ENCODE measurements at regions not wholly inside any gene's neighbourhood (a gene's known extent, or its start where the extent isn't known, plus 50 kb on each side); places are given as distances from the start of the nearest gene placed in this dataset.

DNA sequence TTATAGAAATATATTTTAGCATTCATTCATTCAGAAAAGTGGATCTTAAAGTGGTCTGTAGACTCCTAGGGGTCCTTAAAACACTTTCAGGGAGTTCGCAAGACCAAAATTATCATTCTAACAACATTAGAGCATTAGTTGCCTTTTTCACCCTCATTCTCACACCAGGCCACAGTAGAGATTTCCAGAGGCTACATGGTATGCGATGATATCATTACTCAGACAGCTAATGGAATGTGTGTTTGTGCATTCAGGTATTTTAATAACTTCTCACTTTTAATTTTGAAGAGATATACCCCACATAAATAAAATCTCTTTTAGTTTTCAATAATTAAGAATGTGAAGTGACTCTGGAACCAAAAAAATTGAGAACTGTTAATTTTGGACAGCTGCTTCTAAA is 206.9 kb downstream of the NSUN3 start:
- DNase-seq = no peak

DNA sequence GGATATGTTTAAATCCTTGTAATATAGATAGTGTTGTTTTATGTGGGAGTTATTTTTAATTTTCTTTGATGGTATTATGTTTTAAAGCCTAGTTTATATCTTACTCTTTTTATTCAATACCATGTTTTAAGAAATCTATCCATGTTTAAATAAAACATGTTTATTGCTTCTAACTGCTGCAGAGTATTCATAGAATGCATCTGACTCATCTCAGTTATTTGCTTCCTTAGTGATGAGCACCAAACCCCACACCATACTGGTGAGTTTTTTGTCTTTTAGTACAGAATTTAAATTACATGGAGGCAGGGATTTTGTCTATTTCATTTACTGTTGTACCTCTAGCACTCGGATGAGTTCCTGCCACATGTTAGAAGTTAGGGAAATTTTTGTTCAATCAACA is 209.2 kb downstream of the NSUN3 start:
- DNase-seq = no peak

DNA sequence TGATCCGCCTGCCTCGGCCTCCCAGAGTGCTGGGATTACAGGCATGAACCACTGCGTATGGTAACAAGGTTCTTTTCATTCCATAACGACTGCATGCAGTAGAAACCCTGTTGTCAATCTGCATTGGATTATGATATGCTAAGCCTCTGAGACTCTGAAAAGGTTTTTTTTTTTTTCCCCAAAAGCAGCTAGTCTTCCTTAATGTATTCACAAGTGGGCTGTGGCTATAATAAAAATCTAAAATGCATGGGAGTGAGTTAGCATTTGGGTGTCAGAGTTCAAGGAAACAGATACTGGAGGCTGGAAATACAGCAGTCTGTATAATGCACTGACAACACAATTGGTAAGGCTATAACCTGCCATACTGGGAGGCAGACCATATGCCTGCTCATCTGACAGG is 218.1 kb downstream of the NSUN3 start:
- DNase-seq = no peak

DNA sequence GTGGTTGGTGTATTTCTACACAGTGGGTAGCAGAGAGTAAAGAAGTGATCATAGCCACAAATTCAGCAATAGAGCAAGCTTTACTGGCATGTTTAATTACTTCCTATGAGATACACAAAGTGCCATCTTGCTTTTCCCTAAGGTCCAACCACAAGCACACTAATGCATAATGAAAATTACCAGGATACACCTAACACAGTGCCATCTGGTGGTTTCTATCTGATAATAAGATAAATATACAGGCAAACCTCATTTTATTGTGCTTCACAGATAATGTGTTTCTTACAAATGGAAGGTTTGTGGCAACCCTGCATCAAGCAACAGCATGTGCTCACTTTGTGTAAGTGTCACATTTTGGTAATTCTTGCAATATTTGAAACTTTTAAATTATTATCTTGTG is 223.0 kb downstream of the NSUN3 start:
- no peak for DNase-seq

DNA sequence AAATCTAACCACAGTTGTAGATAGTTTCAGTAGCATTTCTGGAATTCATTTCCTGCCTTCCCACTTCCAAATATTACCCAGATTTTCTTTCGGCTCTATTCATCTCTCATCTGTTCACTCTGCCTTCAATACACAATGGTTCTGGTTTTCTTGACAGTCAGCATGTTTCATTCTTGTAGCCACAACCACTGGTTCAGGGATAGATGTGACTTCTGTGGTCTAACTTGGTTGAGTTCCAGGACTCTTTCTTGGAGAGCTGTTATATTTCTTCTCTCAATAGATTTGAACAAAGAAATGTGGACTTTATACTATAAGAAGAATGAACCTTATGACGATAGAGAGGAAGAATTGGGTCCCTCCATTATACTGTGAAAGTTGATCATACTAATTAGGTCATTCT is 228.8 kb downstream of the NSUN3 start:
- DNase-seq = no peak

DNA sequence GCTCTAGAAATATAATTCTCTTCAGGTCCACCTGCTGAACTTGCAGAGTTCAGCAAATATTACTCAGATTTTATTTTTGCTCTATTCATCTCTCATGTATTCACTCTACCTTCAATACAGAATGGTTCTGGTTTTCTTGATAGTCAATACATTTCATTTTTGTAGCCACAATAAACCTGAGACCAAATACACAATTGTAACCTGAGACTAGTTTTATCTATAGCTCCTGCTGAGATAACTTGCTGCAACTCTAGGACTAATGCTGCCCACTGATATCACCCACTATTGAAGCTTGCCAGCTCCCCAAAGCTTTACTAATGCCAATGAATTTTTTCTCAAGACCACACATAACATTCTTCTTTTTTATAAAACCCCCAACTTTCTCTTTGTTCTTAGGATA is 229.3 kb downstream of the NSUN3 start:
- DNase-seq = no peak

DNA sequence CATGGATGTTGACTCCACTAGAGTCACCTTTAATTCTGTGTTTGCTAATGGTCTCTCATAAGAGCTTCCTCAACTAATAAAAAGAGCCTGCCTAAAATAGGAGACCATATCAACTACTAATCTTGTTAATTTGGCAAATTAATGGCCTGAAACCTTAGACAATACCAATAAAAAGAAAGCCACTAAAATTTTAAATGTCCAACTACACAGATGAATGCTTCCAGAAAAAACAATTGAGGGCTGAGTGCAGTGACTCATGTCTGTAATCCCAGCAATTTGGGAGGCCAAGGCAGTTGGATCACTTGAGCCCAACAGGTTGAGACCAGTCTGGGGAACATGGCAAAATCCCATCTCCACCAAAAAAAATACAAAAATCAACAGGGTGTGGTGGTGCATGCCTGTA is 230.9 kb downstream of the NSUN3 start:
- DNase-seq = no peak

DNA sequence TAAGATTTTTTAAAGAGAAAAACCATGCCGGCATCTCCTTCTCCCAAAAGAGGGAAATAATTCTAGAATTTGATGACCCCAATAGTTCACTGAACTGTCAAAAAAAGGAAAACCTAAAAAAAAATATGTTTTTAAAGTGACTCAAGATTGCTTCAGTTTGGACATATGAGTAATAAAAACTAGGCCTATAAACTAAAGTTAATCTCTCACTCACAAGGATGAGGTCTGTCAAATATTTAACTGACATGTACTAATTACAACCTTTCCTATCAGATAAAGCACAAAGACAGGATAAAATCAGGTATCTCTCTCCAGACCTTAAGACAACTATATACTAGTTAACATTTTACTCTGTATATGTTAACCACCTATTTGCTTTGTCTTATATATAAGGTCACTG is 231.9 kb downstream of the NSUN3 start:
- DNase-seq = no peak

DNA sequence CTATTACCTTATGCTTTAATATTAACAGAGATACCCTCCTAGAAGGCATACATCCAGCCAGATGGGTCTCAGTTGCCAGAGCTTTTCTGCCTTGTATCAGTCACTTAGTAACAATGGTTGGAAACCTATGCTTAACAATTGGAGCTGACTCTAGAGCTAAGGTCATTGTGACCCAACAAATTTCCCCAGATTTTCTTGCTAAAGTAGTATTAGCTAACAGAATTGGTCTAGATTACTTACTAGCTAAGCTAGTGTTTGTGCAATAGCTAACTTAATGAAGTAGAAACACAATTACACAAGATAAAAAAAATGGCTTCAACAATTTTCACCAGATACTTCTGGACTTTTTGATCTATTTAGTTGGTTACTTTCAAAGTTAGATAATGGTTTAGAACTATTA is 236.9 kb downstream of the NSUN3 start:
- DNase-seq = no peak

DNA sequence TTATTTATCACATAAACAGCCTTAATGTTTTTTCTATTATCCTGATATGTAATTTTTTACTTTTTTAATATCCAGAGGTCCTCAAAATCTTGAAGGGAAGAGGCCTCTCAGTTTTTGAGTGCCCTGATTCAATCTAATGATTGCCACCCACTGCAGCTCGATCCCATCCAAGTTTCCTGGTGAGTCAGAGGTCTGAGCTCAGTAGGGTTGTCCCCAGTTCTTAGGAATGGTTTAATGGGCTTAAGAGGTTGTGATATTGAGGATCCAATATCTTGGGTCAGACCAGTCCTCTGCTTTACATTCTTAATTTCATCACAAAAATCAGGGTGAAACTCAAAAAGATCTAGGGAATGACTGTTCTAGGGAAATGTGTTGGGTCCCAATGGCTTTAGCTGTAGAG is 238.5 kb downstream of the NSUN3 start:
- DNase-seq = no peak

DNA sequence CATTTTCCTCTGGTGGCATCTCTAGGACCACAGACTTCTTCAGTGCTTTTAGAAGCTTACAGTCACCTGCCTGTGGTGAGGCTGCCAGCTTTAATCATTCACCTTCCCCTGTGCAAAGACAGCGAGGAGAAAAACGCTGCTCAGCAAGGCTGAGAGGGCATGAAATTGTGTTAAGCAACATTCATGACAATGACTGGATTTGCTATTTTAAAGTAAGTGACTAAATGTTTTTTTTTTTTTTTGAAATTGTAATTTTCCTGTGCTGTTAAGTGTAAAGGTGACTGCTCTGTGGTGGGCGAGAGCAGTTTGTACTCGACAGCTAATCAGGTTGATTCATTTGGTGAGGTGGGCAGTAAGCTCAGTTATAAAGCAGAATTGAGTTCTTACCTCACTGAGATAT is 240.4 kb downstream of the NSUN3 start:
- no peak for DNase-seq

DNA sequence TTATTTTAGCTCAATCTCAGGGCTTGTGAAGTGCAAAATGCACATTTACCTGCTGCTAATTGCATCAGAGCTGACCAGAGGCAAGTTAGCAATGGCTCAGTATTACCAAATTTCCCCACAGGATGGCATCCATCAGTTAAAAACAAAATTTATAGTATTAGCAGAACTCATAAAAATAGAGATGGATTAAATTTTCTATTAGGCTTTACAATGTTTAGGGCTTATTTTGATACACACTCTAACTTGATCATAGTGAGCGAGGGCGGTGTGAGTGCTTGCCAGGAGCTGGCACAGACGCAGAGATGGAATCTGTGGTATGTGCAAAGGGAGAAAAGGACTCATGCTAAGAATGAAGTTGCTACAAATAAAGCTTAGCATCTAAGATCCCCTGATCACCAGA is 241.0 kb downstream of the NSUN3 start:
- no peak for DNase-seq

DNA sequence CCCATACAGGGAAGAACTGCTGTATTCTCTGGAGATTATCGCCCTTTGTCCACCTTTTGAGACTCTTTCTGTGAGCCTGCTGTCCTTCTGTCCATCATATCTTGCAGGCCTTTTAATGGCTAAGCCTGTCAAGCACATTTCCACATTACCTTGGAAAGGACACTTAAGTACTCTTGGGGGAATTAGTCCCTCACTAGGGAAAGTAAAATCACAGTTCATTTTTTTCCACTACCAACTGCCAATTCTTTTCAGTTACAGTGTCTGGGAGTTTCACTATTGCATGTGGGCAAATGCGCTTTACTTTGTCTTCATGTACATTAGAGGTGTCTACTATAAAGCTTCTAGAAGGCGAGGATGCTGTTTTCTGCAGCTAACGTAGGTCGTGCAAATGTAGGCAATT is 242.1 kb downstream of the NSUN3 start:
- DNase-seq = no peak

DNA sequence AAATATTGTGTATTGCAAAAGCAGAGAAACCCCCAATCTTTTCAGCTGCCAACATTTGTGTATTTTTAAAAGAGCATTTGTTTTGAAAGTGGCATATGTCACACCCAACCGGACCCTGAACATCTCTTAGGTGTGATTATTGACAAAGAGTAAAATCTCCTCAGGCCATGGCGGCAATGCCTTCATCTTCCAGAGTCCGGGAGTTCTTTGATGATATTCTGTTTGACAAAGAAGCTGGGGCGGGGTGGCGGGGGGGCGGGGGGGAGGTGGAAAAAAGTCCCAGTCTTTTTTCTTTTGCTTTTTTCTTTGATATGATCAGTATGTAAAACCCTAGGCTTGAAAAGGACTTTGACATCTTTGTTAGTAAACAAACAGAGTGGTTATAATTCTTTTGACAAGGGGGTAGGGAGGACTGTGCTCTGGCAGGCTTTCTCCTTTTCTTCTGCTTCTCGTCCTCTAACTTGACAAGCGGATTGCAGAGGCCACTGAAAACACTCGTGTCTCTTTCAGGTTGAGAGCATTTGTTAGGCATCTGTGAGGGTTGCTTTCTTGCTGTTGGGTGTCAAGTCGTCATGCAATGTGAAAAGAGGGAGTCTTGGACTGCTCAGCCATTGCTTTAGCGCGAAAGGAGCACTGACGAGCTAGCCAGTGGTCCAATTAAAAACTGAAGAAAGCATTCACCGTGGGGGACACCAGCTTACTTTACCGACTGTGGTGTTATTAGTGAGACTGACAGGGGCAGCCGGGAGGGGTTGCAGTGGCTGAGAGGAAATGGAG is 243.2 kb downstream of the NSUN3 start:
- DNase-seq = no peak

DNA sequence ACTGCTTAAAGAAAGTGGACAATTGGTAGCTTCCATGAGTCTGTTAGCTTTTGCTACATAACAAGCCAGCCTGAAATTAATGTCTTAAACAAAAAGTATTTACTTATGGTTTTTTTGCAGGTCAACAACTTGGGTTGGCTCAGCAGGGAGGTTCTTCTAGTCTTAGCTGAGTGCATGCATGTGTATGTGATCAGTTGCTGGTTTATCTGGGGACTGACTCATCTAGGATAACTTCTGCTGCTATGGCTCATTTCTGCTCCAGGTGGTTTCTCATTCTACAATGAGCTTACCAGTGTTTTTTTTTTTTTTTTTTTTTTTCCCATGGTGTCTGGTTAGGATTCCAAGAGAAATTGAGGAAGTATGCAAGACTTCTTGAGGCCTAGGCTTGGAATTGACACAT is 244.7 kb downstream of the NSUN3 start:
- DNase-seq = no peak

DNA sequence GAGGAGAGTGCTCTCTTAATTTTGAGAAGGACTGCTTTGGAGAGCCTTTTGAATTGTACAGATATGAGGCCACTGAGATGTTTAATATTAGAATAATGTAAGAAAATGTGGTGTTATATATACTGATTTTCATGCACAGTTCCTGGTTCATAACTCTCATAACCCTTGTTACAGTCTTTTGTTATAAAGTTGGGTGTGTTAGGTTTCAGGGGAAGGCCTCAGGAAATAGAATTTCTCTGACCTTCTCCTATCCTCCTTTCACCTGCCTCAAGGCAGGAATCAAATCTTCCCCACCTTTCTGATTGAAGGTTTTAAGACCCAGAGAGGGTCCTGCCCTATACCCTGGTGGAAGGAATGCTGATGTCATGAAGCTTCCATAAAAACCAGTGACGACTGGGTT is 245.9 kb downstream of the NSUN3 start:
- DNase-seq = no peak

DNA sequence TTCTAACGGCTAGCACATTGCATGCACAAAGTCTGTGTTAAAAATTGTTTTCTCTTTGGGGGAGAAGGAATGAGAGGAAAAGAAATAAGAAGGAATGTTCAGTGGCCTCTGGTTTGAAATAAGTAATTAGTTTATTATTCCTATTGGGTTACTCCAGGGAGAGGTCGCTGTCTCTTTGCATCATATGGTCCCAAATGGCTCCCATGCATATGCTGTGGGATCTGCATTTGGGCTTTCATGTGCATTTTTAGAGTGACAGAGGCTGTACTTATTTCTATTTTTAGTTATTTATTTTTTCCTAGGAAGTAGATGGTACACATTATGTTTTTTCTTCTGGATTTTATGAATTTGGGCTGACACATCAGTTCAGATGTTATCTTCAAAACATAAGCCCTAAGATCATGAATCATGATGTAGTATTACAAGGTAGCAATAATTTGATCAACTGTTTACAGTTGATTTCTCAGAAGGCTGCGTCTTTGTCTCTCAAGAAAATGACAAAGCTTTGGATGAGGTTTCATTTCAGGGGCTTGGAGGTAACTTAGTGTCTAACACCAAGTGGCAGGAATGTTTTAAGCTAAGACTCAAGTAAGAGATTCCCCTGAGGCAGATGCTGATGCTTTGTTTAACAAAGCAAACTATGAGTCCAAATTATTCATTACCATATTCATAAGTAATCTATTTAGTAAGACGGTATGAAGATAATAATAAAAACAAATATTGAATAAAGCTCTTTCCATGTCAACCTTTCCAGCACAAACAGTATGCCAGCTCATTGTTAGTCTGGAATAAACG is 247.7 kb downstream of the NSUN3 start:
- no peak for DNase-seq

DNA sequence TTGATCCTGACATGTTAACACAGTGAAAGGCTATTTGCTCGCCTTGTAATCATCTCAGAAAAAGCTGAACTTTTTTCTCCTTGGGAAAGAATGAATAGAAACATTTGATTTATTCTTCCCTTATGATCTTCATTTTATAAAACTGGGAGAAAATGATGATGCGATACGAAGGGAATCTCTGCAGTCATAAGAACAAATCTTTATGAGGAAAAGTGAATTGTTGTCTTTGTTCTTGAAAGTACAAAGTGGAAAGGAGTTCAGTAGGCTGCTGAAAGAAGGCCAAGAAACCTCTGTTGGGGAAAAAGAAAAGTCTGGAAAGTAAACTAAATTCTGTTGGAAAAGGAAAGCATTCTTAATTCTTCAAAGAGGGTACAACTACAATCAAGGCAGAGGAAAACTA is 248.8 kb downstream of the NSUN3 start:
- DNase-seq = no peak

DNA sequence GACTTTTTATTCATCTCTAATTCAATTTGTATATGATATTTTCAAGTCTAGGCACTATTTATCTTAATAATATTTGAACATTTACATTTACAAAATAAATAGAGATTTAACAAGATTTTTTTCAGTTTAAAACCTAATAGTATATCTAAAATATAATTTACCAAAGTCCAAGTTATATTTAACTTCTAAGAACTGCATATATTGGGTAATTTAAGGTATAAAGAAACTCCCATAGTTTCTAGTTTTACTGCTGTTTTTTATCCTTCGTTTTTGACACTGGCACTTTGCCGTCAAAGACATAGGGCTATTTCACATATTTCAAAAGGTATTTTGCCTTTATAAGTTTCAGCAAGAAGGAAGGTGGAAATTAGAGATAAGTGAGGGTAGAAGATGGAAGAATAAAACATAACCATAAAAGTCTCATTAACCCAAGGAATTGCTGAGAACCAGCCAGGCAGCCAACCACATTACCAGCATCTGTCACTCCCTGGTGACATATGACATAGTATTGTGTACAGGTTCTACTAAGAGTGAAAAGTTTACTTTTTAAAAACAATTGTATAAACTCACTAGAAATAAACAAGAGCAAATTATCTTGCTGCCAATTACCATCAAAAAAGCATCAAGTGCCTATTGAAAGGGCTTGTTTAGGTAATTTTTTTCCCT is 251.5 kb downstream of the NSUN3 start:
- no peak for DNase-seq

DNA sequence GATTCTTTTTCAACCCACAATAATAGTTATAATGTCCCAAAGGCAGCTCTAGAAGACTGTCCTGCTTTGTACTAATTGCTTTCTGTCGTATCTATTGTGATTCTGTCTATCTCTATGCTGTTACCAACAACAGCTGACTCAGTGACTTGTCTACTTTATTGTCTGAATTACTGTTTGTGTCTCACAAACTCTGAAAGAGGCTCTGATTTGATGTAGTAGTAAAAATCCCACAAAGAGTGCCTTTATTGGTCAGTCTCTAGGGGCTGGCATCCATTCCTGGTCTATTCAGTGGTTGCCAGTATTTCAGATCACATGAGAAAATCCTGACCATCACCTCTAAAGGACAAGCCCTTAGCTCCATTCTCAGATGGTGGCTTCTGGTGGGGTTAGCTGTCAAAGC is 254.2 kb downstream of the NSUN3 start:
- DNase-seq = no peak

DNA sequence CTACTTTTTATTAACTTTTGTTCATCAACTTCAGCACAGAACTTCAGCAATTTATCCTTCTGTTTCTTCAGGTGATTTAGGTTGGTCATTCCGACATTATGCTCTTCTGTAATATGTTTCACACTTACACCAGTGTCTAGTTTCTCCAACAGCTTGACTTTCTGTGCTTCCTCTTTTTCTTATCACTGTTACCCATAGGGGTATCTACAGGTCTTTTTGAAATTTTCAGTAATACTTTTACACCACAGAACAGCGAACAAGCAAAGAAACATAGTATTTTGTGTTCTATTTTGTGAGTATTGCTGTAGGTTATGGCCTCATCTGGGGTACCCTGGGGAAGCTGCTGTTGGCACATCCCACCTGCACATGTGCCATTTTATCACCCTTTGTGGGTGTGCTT is 260.7 kb downstream of the NSUN3 start:
- DNase-seq = no peak

DNA sequence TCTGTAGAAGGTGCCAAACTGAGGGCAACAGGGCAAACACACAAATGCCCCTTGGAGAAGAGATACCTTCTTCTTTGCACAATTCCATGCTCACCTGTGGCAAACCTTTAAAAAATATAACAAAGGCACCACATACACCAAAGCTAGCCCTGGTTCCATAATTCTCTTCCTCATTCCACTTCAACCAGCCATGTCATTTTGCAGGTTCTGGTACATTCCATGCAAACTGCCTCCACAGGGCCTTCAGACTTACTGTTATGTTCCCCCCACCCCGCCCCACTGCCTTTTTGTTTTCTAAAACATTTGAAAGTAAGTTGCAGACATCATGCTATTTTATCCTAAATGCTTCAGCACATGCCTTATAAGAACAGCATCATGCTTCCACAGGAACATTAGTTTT is 269.0 kb downstream of the NSUN3 start:
- no peak for DNase-seq

DNA sequence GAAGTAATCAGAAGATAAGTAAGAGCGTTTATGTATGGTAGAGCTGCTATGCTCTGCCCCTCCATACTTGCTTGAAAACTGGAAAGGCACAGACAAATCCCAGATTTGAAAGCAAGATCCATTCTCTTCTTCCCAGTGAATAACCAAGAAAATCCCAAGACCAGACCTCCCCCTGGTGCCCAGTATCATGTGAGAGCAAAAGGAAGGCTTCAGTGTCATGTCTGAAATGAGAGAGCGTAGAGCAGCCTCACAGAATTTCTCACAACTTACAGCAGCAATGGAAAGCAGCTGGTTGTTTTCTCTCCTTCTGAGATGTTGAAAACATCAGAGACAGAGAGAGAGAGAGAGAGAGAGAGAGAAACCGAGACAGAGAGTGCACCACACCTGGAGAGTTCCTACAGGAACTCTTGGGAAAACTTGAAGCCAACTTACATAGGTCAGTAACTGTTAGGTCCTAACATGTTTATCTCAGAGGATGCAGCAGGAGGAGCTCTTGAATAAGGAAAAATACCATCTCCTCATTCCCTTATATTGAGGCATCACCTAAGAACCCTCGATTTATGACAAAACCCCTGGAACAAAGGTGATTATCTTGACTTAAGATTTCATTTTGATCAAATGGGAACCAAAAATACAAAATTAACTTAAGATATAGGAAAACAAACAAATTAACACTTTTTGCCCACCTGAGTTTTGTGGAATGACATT is 273.3 kb downstream of the NSUN3 start:
- no peak for DNase-seq

DNA sequence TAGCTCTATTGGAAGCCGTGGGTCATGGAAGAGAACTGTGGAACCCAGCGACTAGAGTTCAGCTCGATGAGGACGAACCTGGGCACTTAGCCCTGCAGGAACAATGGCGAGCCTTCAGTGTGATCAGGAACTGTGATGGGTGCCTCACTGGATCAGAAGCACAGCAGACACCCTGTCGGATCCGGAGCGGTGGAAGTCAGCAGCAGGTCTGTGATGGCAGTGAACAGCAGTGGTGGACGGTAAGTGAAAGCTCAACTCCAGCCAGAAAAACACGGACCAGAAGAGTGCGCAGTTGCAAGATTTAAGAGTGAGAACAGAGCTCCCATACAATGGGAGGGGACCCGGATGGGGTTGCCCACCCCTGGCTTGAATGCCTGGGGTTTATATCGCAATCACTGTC is 282.2 kb downstream of the NSUN3 start:
- DNase-seq = no peak
